HG02870 (cell line): ENCODE measurements at regions not wholly inside any gene's neighbourhood (a gene's known extent, or its start where the extent isn't known, plus 50 kb on each side); places are given as distances from the start of the nearest gene placed in this dataset.

Experiments
- ATAC-seq: cut with Tn5 transposase; IDR thresholded peaks from one replicate; pipeline ENCODE4 v1.9.1; 2021; ENCODE audit warnings: mild to moderate bottlenecking, moderate library complexity; ENCODE audit not compliant: unreplicated experiment

GRCh38 chr5:66538531-66538930 is 57.7 kb upstream of the MAST4 start:
- no peak for ATAC-seq

DNA sequence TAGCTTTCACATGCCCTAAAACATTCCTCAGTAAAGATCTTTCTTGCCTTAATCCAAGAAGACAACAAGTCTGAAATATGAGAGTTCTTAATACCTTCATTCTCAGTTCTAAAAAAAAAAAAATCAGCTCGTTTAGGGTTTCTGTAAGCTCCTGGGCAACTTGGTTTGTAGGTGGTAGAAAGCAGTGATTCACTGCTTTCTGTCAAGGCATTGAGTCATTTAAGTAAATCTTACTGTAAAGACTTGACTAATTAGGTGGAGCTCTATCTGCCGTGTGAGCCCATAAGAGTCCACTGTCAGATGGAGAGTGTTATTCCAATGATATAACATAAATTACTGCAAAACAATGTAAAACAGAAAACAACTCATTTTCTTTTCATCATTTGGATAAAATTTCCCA is 56.1 kb upstream of the MAST4 start:
- ATAC-seq, result no peak

- ATAC-seq, result no peak
Observed at GRCh38 chr5:66542711-66543110, 53.5 kb upstream of the MAST4 start.
